ENCODE measurements at regions not wholly inside any gene's neighbourhood (a gene's known extent, or its start where the extent isn't known, plus 50 kb on each side); places are given as distances from the start of the nearest gene placed in this dataset.

DNA sequence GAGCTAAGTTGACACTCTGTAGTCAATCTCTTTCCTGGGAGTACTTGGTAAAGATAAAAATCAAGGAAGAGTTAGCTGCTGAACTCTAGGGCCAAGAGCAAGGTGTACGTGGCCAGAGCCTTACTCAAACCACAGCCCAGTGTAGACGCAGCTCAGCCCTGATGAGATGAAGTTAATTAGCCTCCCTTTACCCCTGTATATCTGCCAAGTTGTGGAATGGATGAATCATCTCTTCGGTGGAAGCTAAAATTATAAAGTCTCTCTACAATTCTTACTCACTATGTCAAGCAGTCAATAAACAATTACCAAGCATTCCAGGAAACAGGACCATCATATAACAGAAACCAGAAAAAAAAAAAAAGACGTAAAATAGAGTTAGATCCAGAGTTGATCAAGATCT, 146.9 kb upstream of the UFM1 start:
- no peak for DNase-seq (ENCODE audit: low spot score in 2 of 2)
- Histone ChIP-seq H3K4me3 (no peak overlapping the region), H3K4me1 (no peaks in the 10 kb centered on the region), H3K36me3 (replicated peaks) (no peaks in the 10 kb centered on the region), H3K9me3 (no peaks in the 10 kb centered on the region), H3K27me3 (ENCODE audit: low read depth) (no peaks in the 10 kb centered on the region)
- in situ Hi-C loops (cut with MboI; ENCODE audit: low sequenced_read_pairs): no loop called here

DNA sequence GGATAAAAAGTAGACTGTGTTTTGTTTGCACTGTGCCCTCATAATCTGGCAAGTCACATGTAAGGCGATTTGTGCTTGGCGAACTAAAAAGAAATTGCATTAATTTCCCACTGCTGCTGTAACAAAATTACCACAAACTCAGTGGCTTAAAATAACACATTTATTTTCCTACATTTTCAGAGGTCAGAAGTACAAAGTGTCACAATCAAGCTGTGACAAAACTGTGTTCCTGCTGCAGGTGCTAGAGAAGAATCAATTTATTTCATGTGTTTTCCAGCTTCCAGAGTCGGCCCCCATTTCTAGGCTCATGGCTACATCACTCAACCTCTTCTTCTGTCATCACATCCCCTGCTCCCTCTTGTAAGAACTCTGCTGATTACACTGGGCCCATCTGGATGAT, 158.6 kb upstream of the UFM1 start:
- no peaks in the 10 kb centered on the region for H3K36me3 ChIP-seq (replicated peaks)
- H3K4me1 ChIP-seq: no peaks in the 10 kb centered on the region
- H3K27me3 ChIP-seq (ENCODE audit: low read depth): no peaks in the 10 kb centered on the region
- in situ Hi-C loops (cut with MboI; ENCODE audit: low sequenced_read_pairs): no loop called here
- H3K9me3 ChIP-seq: no peaks in the 10 kb centered on the region
- DNase-seq (ENCODE audit: low spot score in 2 of 2): no peak
- H3K4me3 ChIP-seq: no peak overlapping the region

DNA sequence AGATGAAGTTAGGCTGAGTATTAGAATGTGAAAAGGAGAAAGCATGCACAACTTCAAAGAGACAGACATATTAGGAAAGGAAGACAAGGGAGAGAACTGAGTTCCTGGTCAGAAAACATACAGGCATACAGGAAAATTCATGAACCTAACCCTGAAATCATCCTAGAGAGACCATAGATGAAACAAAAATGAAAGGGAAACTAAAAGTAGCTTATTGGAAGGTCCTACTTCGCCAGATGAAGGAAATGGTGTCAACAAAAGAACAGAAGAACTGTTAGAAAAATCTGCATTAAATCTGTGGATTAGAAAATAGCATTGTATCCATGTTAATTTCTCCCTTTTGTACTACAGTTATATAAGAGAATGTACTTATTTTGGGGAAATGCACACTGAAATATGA, 169.0 kb upstream of the UFM1 start:
- in situ Hi-C loops (cut with MboI; ENCODE audit: low sequenced_read_pairs): no loop called here
- H3K36me3 ChIP-seq (replicated peaks): no peaks in the 10 kb centered on the region
- H3K9me3 ChIP-seq: no peaks in the 10 kb centered on the region
- no peaks in the 10 kb centered on the region for H3K27me3 ChIP-seq (ENCODE audit: low read depth)
- DNase-seq (ENCODE audit: low spot score in 2 of 2): peak in 1 of 2 experiments; percentile 14
- H3K4me3 ChIP-seq: no peak overlapping the region
- H3K4me1 ChIP-seq: peaks cover 7% of the 10 kb centered on the region

DNA sequence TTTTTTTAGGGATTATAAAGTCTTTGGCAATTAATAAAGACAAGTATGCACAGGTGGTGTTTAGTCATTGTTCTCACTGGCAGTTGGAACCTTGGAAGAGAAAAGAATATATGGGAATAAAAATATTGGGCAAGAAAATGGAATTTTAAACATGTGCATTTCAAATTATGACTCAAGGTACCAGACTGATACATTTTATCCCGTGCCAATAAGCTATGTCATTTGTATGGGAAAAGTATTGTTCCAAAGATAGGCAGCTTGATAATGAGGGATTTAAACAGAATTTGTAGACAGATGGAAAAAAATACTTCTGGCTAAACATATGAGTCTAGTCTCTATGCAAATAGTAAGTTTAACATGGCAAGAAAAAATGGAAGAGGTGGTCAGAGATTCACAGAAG, 169.5 kb upstream of the UFM1 start:
- Histone ChIP-seq H3K27me3 (ENCODE audit: low read depth) (no peaks in the 10 kb centered on the region), H3K9me3 (no peaks in the 10 kb centered on the region), H3K4me3 (no peak overlapping the region), H3K36me3 (replicated peaks) (no peaks in the 10 kb centered on the region), H3K4me1 (peaks cover 7% of the 10 kb centered on the region)
- in situ Hi-C loops (cut with MboI; ENCODE audit: low sequenced_read_pairs): no loop called here
- no peak for DNase-seq (ENCODE audit: low spot score in 2 of 2)

DNA sequence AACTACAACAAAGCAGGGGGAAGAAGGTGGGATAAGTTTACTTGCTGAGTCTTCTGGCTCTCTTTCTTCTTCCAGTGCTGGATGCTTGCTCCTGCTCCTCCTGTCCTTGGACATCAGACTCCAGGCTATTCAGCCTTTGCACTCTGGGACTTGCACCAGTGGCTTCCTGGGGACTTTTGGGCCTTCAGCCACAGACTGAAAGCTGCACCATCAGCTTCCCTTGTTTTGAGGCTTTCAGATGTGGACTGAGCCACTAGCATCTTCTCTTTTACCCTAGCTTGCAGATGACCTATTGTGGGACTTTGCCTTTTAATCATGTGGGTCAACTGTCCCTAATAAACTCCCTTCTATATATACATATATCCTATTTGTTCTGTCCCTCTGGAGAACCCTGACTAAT, 173.0 kb upstream of the UFM1 start:
- H3K4me1 ChIP-seq: peaks cover 7% of the 10 kb centered on the region
- no peak for DNase-seq (ENCODE audit: low spot score in 2 of 2)
- in situ Hi-C loops (cut with MboI; ENCODE audit: low sequenced_read_pairs): no loop called here
- no peak overlapping the region for H3K4me3 ChIP-seq
- no peaks in the 10 kb centered on the region for H3K27me3 ChIP-seq (ENCODE audit: low read depth)
- H3K36me3 ChIP-seq (replicated peaks): no peaks in the 10 kb centered on the region
- no peaks in the 10 kb centered on the region for H3K9me3 ChIP-seq

DNA sequence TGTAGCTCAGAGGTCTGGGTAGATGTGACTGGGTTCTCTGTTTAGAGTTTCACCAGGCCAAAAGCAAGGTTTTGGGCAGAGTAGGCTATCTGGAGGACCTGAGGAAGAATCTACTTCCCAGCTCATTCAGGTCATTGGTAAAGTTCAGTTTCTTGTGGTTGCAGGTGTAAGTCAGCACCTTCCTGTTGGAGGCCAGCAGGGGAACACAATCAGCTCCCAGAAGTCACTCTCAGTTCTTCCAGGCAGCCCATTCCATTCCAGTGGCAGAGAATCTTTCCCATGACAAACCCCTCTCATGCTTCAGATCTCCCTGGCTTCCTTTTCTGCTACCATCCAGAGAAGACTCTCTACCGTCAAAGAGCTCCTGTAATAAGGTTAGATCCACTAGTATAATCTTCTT, 176.2 kb upstream of the UFM1 start:
- H3K9me3 ChIP-seq: no peaks in the 10 kb centered on the region
- no peak for DNase-seq (ENCODE audit: low spot score in 2 of 2)
- H3K4me1 ChIP-seq: no peaks in the 10 kb centered on the region
- H3K27me3 ChIP-seq (ENCODE audit: low read depth): no peaks in the 10 kb centered on the region
- H3K36me3 ChIP-seq (replicated peaks): no peaks in the 10 kb centered on the region
- in situ Hi-C loops (cut with MboI; ENCODE audit: low sequenced_read_pairs): no loop called here
- H3K4me3 ChIP-seq: no peak overlapping the region

DNA sequence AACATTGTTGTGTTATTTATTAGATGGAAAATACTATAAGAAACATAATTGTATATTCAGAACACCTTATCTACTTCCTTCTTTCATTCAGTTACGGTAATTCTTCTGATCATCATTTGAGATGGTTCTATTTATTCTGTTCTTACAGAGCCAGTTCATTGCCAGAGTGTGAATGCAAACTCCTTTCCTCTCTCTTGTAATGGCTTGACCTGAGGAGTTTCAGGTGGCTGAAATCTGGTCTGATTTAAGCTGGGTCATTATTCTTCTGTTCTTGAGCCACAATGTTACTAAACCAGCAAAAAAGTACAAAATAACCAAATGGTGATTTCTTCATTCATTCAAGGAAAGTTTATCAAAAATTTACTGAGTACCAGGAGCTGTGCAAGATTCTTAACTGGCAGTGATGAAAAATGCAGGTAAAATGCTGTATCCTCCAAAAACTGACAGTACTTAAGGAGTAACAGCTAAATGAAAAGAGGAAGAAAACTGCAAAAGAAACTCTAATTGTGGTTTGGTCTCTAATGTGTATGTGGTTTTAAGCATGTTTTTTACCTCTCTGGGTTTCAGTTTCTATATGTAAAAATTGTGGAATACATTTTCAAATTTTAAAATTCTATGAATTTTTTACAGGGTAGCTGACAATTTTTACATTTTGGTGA, 182.4 kb upstream of the UFM1 start:
- no peak for DNase-seq (ENCODE audit: low spot score in 2 of 2)
- Histone ChIP-seq H3K27me3 (ENCODE audit: low read depth) (no peaks in the 10 kb centered on the region), H3K4me3 (no peak overlapping the region), H3K36me3 (replicated peaks) (no peaks in the 10 kb centered on the region), H3K4me1 (no peaks in the 10 kb centered on the region), H3K9me3 (no peaks in the 10 kb centered on the region)
- in situ Hi-C loops (cut with MboI; ENCODE audit: low sequenced_read_pairs): no loop called here

DNA sequence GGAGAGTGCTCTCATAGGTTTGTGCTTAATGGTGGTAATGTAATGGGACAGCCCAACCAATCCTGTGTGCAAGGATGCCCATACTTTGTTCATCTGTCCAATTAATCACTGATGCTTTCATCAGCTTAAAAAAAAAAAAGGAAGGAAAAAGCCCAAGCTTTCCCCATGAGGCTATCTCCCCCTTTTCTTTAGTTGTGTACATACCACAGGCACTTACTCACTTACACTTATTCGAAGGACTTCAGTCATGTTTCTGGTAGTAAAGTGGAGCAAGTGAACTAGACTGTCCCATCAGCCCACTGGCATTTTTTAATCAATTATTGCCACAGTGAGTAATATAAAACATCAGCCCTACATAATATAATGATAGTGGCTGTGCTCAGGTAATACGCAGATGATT, 183.5 kb upstream of the UFM1 start:
- H3K36me3 ChIP-seq (replicated peaks): no peaks in the 10 kb centered on the region
- DNase-seq (ENCODE audit: low spot score in 2 of 2): no peak
- in situ Hi-C loops (cut with MboI; ENCODE audit: low sequenced_read_pairs): no loop called here
- no peaks in the 10 kb centered on the region for H3K4me1 ChIP-seq
- no peak overlapping the region for H3K4me3 ChIP-seq
- no peaks in the 10 kb centered on the region for H3K9me3 ChIP-seq
- no peaks in the 10 kb centered on the region for H3K27me3 ChIP-seq (ENCODE audit: low read depth)

DNA sequence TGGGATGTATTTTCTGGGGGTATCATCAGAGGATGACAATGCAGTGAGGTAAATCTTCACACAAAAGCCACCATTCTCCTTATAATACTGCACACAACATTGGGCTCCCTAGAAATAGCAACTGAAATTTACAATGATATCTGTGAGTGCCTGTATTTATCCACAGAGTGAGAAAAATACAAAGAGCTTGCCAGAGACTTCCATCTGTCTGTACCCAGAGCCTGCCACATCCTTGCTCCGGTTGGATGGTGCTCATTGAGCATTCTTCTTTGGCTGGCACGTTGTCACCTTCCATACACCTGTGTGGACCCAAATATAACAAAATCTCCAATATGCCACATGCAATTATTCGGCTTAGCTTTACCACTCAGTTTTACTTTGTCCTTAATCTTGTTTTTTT, 189.5 kb upstream of the UFM1 start:
- Histone ChIP-seq H3K36me3 (replicated peaks) (no peaks in the 10 kb centered on the region), H3K4me3 (no peak overlapping the region), H3K4me1 (no peaks in the 10 kb centered on the region), H3K27me3 (ENCODE audit: low read depth) (no peaks in the 10 kb centered on the region), H3K9me3 (no peaks in the 10 kb centered on the region)
- in situ Hi-C loops (cut with MboI; ENCODE audit: low sequenced_read_pairs): no loop called here
- DNase-seq (ENCODE audit: low spot score in 2 of 2): no peak

DNA sequence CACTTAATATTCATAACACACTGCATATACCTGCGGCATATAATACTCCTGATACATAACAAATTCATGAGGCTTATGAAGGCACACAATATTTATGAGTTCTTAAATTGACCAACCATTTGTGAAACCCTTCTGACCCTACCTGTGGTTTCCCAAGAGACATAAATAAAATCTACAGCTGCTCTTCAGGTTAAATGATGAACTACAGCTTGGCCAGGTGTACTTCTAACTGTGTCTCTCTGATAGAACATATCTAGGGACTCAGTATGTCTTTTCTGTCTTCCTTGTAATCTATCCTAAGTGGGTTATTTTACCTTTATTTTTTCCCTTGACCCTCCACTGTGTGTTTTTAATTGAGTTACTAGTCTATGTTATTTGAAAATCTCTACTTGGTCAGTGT, 189.9 kb upstream of the UFM1 start:
- Histone ChIP-seq H3K36me3 (replicated peaks) (no peaks in the 10 kb centered on the region), H3K27me3 (ENCODE audit: low read depth) (no peaks in the 10 kb centered on the region), H3K4me1 (no peaks in the 10 kb centered on the region), H3K9me3 (no peaks in the 10 kb centered on the region), H3K4me3 (no peak overlapping the region)
- DNase-seq (ENCODE audit: low spot score in 2 of 2): no peak
- in situ Hi-C loops (cut with MboI; ENCODE audit: low sequenced_read_pairs): no loop called here

DNA sequence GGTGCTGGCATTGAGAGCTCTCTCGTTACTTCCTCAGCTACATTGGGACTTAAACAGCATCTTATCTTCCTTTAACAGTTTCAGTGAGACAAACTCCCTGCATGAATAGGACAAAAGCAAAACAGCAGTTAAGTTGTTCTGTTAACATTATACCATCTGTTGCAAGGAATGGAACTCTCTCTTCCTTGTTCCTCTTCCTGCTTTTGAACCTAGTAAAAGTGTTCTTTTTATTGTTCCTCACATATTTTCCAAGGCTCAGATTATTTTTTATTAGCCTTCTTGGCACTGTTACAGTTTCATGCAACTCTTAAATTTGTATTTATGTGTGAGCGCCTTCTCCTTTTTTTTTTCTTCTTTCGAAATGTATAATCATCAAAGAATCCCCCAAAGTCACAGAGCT, 202.6 kb upstream of the UFM1 start:
- Histone ChIP-seq H3K4me3 (no peak overlapping the region), H3K4me1 (no peaks in the 10 kb centered on the region), H3K36me3 (replicated peaks) (no peaks in the 10 kb centered on the region), H3K9me3 (no peaks in the 10 kb centered on the region), H3K27me3 (ENCODE audit: low read depth) (no peaks in the 10 kb centered on the region)
- in situ Hi-C loops (cut with MboI; ENCODE audit: low sequenced_read_pairs): no loop called here
- no peak for DNase-seq (ENCODE audit: low spot score in 2 of 2)

DNA sequence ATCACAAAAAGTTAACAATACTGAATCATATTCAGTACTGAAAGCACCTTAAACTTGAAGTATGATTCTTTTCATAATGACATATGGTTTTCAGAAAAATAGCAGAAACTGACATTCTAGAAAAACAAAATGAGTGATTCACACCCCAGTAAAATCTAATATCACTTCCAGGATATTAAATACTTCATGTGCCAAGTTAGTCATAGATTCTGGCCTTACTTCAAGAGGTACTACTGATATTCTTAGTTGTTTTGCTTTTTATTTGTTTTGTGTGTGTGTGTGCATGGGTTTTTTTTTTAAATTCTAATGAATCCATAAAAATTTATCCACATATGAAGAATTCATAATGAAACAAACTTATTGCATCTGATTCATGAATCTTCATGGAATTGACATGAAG, 207.9 kb upstream of the UFM1 start:
- H3K4me1 ChIP-seq: no peaks in the 10 kb centered on the region
- in situ Hi-C loops (cut with MboI; ENCODE audit: low sequenced_read_pairs): no loop called here
- no peak for DNase-seq (ENCODE audit: low spot score in 2 of 2)
- H3K27me3 ChIP-seq (ENCODE audit: low read depth): no peaks in the 10 kb centered on the region
- H3K36me3 ChIP-seq (replicated peaks): no peaks in the 10 kb centered on the region
- H3K4me3 ChIP-seq: no peak overlapping the region
- H3K9me3 ChIP-seq: no peaks in the 10 kb centered on the region

DNA sequence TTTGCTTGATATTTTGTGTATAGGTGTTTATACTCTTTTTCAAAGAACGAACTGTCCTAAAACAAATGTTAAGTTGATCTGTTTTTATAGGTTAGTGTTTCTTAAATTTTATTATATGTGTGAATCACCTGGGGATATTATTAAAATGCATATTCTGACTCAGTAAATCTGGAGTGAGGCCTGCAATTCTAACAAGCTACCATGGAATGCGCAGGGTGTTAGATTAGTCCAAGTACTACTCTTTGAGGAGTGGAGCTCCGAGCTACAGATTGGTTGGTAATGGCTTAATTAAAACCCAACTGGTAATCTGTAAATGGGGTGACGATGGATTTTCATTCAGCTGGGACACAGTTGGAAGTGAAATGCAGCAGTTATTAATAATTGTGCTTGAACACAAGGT, 214.1 kb upstream of the UFM1 start:
- H3K9me3 ChIP-seq: no peaks in the 10 kb centered on the region
- in situ Hi-C loops (cut with MboI; ENCODE audit: low sequenced_read_pairs): no loop called here
- DNase-seq (ENCODE audit: low spot score in 2 of 2): no peak

DNA sequence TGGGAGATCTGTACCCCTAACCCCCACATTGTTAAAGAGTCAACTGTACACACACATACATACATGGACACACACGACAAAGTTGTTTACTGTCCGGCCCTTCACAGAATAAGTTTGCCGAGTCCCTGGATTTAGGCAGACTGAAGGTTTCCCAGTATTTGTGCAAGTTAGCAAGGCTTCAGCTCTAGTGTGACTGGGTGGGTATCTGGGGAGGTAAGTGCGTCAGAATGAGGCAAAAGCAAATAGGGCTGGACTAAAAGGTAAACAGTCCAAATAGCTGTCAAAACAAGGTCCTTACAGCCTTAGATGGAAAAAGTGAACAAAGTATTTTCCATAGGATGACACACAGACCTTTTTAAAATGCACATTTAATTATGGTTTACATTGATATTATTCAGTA, 228.4 kb upstream of the UFM1 start:
- Histone ChIP-seq H3K4me3 (no peak overlapping the region), H3K9me3 (no peaks in the 10 kb centered on the region), H3K4me1 (no peaks in the 10 kb centered on the region), H3K36me3 (replicated peaks) (no peaks in the 10 kb centered on the region), H3K27me3 (ENCODE audit: low read depth) (no peaks in the 10 kb centered on the region)
- in situ Hi-C loops (cut with MboI; ENCODE audit: low sequenced_read_pairs): no loop called here
- no peak for DNase-seq (ENCODE audit: low spot score in 2 of 2)

More for the DNA sequence above, 214.1 kb upstream of the UFM1 start:
- Histone ChIP-seq H3K4me1 (no peaks in the 10 kb centered on the region), H3K36me3 (replicated peaks) (no peaks in the 10 kb centered on the region), H3K4me3 (no peak overlapping the region), H3K27me3 (ENCODE audit: low read depth) (no peaks in the 10 kb centered on the region)

DNA sequence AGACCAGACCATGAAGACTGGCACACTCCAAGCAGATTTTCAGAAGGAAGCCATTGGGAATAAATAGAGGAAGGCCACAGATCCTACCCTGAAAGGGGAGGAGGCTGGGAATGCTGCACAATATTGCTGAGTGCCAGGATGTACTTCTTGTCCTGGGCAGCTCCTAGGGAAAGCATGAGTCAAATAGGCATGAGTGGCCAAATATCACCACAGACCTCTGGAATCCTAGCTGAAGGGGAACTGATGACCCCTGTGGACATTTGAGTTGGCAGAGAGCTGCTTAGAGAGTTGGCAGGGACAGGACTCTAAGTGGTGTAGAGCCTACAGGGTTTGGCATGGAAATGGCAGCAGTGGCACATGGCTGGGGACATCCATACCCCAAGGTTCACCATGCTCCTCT, 234.3 kb upstream of the TRPC4 start:
- no peak for DNase-seq (ENCODE audit: low spot score in 2 of 2)
- in situ Hi-C loops (cut with MboI; ENCODE audit: low sequenced_read_pairs): no loop called here

More for the DNA sequence above, 234.3 kb upstream of the TRPC4 start:
- Histone ChIP-seq H3K27me3 (ENCODE audit: low read depth) (no peaks in the 10 kb centered on the region), H3K9me3 (no peaks in the 10 kb centered on the region), H3K36me3 (replicated peaks) (no peaks in the 10 kb centered on the region), H3K4me3 (no peak overlapping the region), H3K4me1 (no peaks in the 10 kb centered on the region)
